GM12873 (cell line): ENCODE measurements at regions not wholly inside any gene's neighbourhood (a gene's known extent, or its start where the extent isn't known, plus 50 kb on each side); places are given as distances from the start of the nearest gene placed in this dataset.

Experiments
- CTCF ChIP-seq: IDR thresholded peaks from 2 replicates; pipeline ENCODE4 v1.5.1; 2012; ENCODE audit warnings: low read depth, mild to moderate bottlenecking, moderate library complexity, low read length, control low read depth; ENCODE audit not compliant: insufficient read depth; ENCODE audit errors: missing control alignments

GRCh38 chr4:36003051-36003450, 241.3 kb downstream of the ARAP2 start:
- TF ChIP-seq CTCF, result no peak

GRCh38 chr4:36004204-36004851, 240.0 kb downstream of the ARAP2 start:
- TF ChIP-seq CTCF, result no peak

GRCh38 chr4:36006226-36006625, 238.1 kb downstream of the ARAP2 start:
- no peak for TF ChIP-seq CTCF

- no peak for TF ChIP-seq CTCF
Observed at GRCh38 chr4:36010397-36010929, 233.9 kb downstream of the ARAP2 start.

GRCh38 chr4:36011381-36011780, 232.9 kb downstream of the ARAP2 start:
- TF ChIP-seq CTCF, result no peak

GRCh38 chr4:36012503-36012902, 231.8 kb downstream of the ARAP2 start:
- TF ChIP-seq CTCF, result no peak

GRCh38 chr4:36013206-36013605, 231.1 kb downstream of the ARAP2 start:
- TF ChIP-seq CTCF, result no peak
